ENCODE measurements at regions not wholly inside any gene's neighbourhood (a gene's known extent, or its start where the extent isn't known, plus 50 kb on each side); places are given as distances from the start of the nearest gene placed in this dataset.
"Not testable (repeated sequence)": the region's sequence is repeated elsewhere in the genome, so short reads cannot be mapped to it uniquely, and the experiment has no call there.

- ChIA-PET CTCF (no interaction called here), POLR2A (no interaction called here)
- no peak for DNase-seq (ENCODE audit: extremely low spot score)
- TF ChIP-seq CTBP1 (IDR thresholded peaks at IDR 0.05; ENCODE audit: borderline replicate concordance) (no peak), PKNOX1 (IDR thresholded peaks at IDR 0.05) (no peak), FOXK2 (IDR thresholded peaks at IDR 0.05) (no peak), TARDBP (IDR thresholded peaks at IDR 0.05) (no peak), L3MBTL2 (conservative IDR thresholded peaks at IDR 0.05) (no peak)
Measured at GRCh38 chr4:103268746-103269145, 70.6 kb upstream of the CENPE start.

- TF ChIP-seq SP1 (IDR thresholded peaks at IDR 0.05) (no peak), ZNF384 (IDR thresholded peaks at IDR 0.05) (no peak), FOXM1 (IDR thresholded peaks at IDR 0.05; ENCODE audit: borderline replicate concordance) (no peak), BHLHE40 (IDR thresholded peaks at IDR 0.05; ENCODE audit: borderline replicate concordance) (no peak), PKNOX1 (IDR thresholded peaks at IDR 0.05) (no peak), CTBP1 (IDR thresholded peaks at IDR 0.05; ENCODE audit: borderline replicate concordance) (no peak), FOXK2 (IDR thresholded peaks at IDR 0.05) (no peak), TARDBP (IDR thresholded peaks at IDR 0.05) (no peak), LEF1 (IDR thresholded peaks at IDR 0.05; ENCODE audit: borderline replicate concordance) (no peak), SUZ12 (IDR thresholded peaks at IDR 0.05) (no peak), ARNT (IDR thresholded peaks at IDR 0.05) (no peak)
- DNase-seq (ENCODE audit: extremely low spot score) = no peak
- ChIA-PET CTCF (no interaction called here), POLR2A (no interaction called here)
Measured at GRCh38 chr4:103264905-103265304, 66.8 kb upstream of the CENPE start.

- CTCF ChIA-PET; POLR2A ChIA-PET; DNase-seq (ENCODE audit: extremely low spot score): not testable (repeated sequence)
Measured at GRCh38 chr4:103256068-103256467, 57.9 kb upstream of the CENPE start.

Data from HEK293T (cell line).